K562 (cell line): ENCODE measurements at regions not wholly inside any gene's neighbourhood (a gene's known extent, or its start where the extent isn't known, plus 50 kb on each side); places are given as distances from the start of the nearest gene placed in this dataset.

Source experiments
- ATAC-seq: fragments of 200-7000 bp; cut with Tn5 transposase; 3 replicates; pipeline ENCODE4 v1.9.1; 2020; ENCODE audit warnings: moderate library complexity
- BruUV-seq: library from RNA; stranded (reverse); fragments of 400-500 nt; replicated peaks from 2 replicates; lab custom pipeline; 2021; lab: Mats Ljungman, UMichigan
- CTCF ChIA-PET: fragments of 300-600 bp; formaldehyde crosslinking; extraction: SDS; loops from one replicate; lab custom pipeline; 2021; ENCODE audit warnings: low intra/inter-chr PET ratio; lab: Yijun Ruan, JAX
- POLR2A ChIA-PET: fragments of 300-600, 350-650 bp; sonication (Branson Sonifier 250); formaldehyde crosslinking; extraction: SDS; loops from one replicate; lab custom pipeline; 2021; ENCODE audit warnings: antibody characterized with exemption, inconsistent platforms; lab: Yijun Ruan, JAX
- DNase-seq, 4 experiments: peaks; one replicate each; pipeline versions ENCODE4 v3.0.0 to v3.0.0-alpha.2; 2011 to 2018; ENCODE audit warnings: low spot score in 3 of 4, mixed read lengths in 3 of 4; ENCODE audit errors: extremely low read depth in 1 of 4
- FAIRE-seq: peaks from 2 replicates; lab custom pipeline; 2011; peaks lifted over from hg19 to GRCh38; lab: Jason Lieb, UNC
- H2AFZ ChIP-seq: 2 replicates; pipeline ENCODE4 v1.6.0; 2011; ENCODE audit warnings: low read depth, low read length, control low read depth, inconsistent platforms
- H3K27ac ChIP-seq: fragments of 200-600 bp; 3 replicates; pipeline ENCODE4 v1.8.0; 2011; ENCODE audit warnings: low read depth, mild to moderate bottlenecking, control low read depth, inconsistent platforms, low read length, moderate library complexity, mixed read lengths; ENCODE audit errors: extremely low read depth
- H3K27me3 ChIP-seq, 2 experiments: fragments of 300-600 bp in 1 of 2; 2 replicates in 1 of 2; 3 replicates in 1 of 2; pipeline versions ENCODE4 v1.6.0 to v1.8.0; 2011; ENCODE audit warnings: inconsistent platforms in 2 of 2, low read length in 2 of 2, mild to moderate bottlenecking in 1 of 2, mixed read lengths in 1 of 2, moderate library complexity in 1 of 2; ENCODE audit not compliant: control insufficient read depth in 2 of 2, insufficient read depth in 2 of 2
- H3K36me3 ChIP-seq: fragments of 300-600 bp; 3 replicates; pipeline ENCODE4 v1.8.0; 2011; ENCODE audit warnings: mild to moderate bottlenecking, low read length, inconsistent platforms; ENCODE audit not compliant: control insufficient read depth, insufficient read depth
- H3K4me1 ChIP-seq, 2 experiments: fragments of 200-600 bp in 1 of 2; replicated peaks in 1 of 2; 2 replicates in 1 of 2; 3 replicates in 1 of 2; pipeline versions ENCODE4 v1.5.1 to v1.8.0; 2011; ENCODE audit warnings: inconsistent platforms in 2 of 2, low read length in 2 of 2, mild to moderate bottlenecking in 1 of 2, mixed read lengths in 1 of 2, moderate library complexity in 1 of 2; ENCODE audit not compliant: control insufficient read depth in 2 of 2, insufficient read depth in 2 of 2
- H3K4me2 ChIP-seq: 2 replicates; pipeline ENCODE4 v1.6.1; 2011; ENCODE audit warnings: low read length, control low read depth, inconsistent platforms, mixed read lengths; ENCODE audit not compliant: insufficient read depth
- H3K4me3 ChIP-seq: fragments of 200-600 bp; sonication (generic), shearing (Covaris generic); 2 replicates; pipeline ENCODE4 v1.5.1; 2016; ENCODE audit warnings: control low read depth, inconsistent platforms
- H3K79me2 ChIP-seq: fragments of 200-600 bp; 3 replicates; pipeline ENCODE4 v1.8.0; 2011; ENCODE audit warnings: low read length, inconsistent platforms; ENCODE audit not compliant: control insufficient read depth, insufficient read depth
- H3K9ac ChIP-seq, 2 experiments: 2 replicates each; pipeline versions ENCODE4 v1.6.0 to v1.6.1; 2011; ENCODE audit warnings: low read depth in 2 of 2, low read length in 2 of 2, control low read depth in 1 of 2, inconsistent platforms in 1 of 2, mild to moderate bottlenecking in 1 of 2, mixed read lengths in 1 of 2; ENCODE audit not compliant: insufficient read depth in 1 of 2
- H3K9me1 ChIP-seq: one replicate; pipeline ENCODE4 v1.6.0; 2011; ENCODE audit warnings: inconsistent platforms, mild to moderate bottlenecking, low read length, moderate library complexity; ENCODE audit not compliant: control insufficient read depth, insufficient read depth
- H3K9me3 ChIP-seq: replicated peaks from 2 replicates; pipeline ENCODE4 v1.5.1; 2011; ENCODE audit warnings: low read depth, low read length, inconsistent platforms; ENCODE audit not compliant: control insufficient read depth, insufficient read depth
- H4K20me1 ChIP-seq: replicated peaks from 2 replicates; pipeline ENCODE4 v1.6.1; 2011; ENCODE audit warnings: low read length, inconsistent platforms, mixed read lengths; ENCODE audit not compliant: control insufficient read depth, insufficient read depth
- CTBP1 ChIP-seq: fragments of 450-650 bp; IDR thresholded peaks from 2 replicates; pipeline ENCODE4 v1.6.1; 2016; ENCODE audit warnings: borderline replicate concordance
- E2F1 ChIP-seq: sonication (generic); formaldehyde crosslinking; IDR thresholded peaks from 2 replicates; pipeline ENCODE4 v1.8.1; 2023; ENCODE audit warnings: mild to moderate bottlenecking, missing genetic modification reagents, moderate library complexity
- ETS2 ChIP-seq: IDR thresholded peaks from 2 replicates; pipeline ENCODE4 v1.6.1; 2016; ENCODE audit warnings: borderline replicate concordance, missing genetic modification characterization, mild to moderate bottlenecking, moderate library complexity, missing compliant biosample characterization; ENCODE audit not compliant: poor library complexity, severe bottlenecking
- GTF2A2 ChIP-seq: IDR thresholded peaks from 2 replicates; pipeline ENCODE4 v1.6.1; 2016; ENCODE audit warnings: mild to moderate bottlenecking, missing genetic modification characterization, missing compliant biosample characterization
- MAFF ChIP-seq: IDR thresholded peaks from 2 replicates; pipeline ENCODE4 v1.6.1; 2012; ENCODE audit warnings: low read length, improper control_type of control experiment
- MAFG ChIP-seq: fragments of 450-650 bp; conservative IDR thresholded peaks from 2 replicates; pipeline ENCODE4 v1.6.1; 2016; ENCODE audit warnings: missing genetic modification characterization, missing compliant biosample characterization
- MXI1 ChIP-seq: IDR thresholded peaks from 2 replicates; pipeline ENCODE4 v1.6.1; 2011; ENCODE audit warnings: low read depth, mild to moderate bottlenecking, improper control_type of control experiment, low read length
- SMARCC2 ChIP-seq: fragments of 450-650 bp; IDR thresholded peaks from 2 replicates; pipeline ENCODE4 v1.6.1; 2017; ENCODE audit warnings: antibody characterized with exemption, moderate library complexity, mild to moderate bottlenecking, low read depth
- ZBTB5 ChIP-seq: fragments of 450-650 bp; IDR thresholded peaks from 2 replicates; pipeline ENCODE4 v1.6.1; 2017; ENCODE audit warnings: antibody characterized with exemption
- ZNF407 ChIP-seq: fragments of 450-650 bp; IDR thresholded peaks from 2 replicates; pipeline ENCODE4 v1.6.1; 2016; ENCODE audit warnings: low read depth
- ZNF561 ChIP-seq: fragments of 450-650 bp; formaldehyde crosslinking; conservative IDR thresholded peaks from 2 replicates; pipeline ENCODE4 v1.4.0; 2020; ENCODE audit warnings: mild to moderate bottlenecking, moderate library complexity
- WGBS: fragments of 100-300 bp; shearing (Covaris generic); methylation state at CpG from one replicate; pipeline ENCODE4 v1.1.6; 2016; ENCODE audit warnings: low coverage, mixed read lengths; ENCODE audit not compliant: insufficient coverage; ENCODE audit errors: missing lambda C conversion rate; 5-methylcytosine and 5-hydroxymethylcytosine counted together
- in situ Hi-C: fragments of 300-500 bp; cut with MboI; formaldehyde crosslinking; loops from 4 replicates; pipeline ENCODE4 v1.15.0; 2018; ENCODE audit warnings: inconsistent platforms, mixed read lengths
- intact Hi-C: fragments of 100-400 bp; cut with micrococcal nuclease; formaldehyde crosslinking; loops from 2 replicates; pipeline ENCODE4 v1.14.2; 2022

- 12% methylated on average over 4 of the region's 4 CpGs for WGBS
- Histone ChIP-seq H3K9me3 (no peaks in the 10 kb centered on the region; the same call in 1 of the 2 replicates), H3K4me1 (no peaks in the 10 kb centered on the region), H3K27me3 (no peaks in the 10 kb centered on the region), H3K9me1 (no peaks in the 10 kb centered on the region), H3K36me3 (no peaks in the 10 kb centered on the region), H4K20me1 (no peaks in the 10 kb centered on the region), H3K27ac (no peak overlapping the region), H2AFZ (no peak overlapping the region), H3K4me2 (no peak overlapping the region), H3K9ac (no peak overlapping the region), H3K79me2 (no peaks in the 10 kb centered on the region), H3K4me3 (no peak overlapping the region)
- no TSS peak for BruUV-seq
- in situ Hi-C loops, result no loop called here
- DNase-seq (no peak), FAIRE-seq (no peak), ATAC-seq (no peak)
- CTCF ChIA-PET, result no interaction called here
- POLR2A ChIA-PET, result no interaction called here
- intact Hi-C loops, result no loop called here
- TF ChIP-seq MAFF (no peak), ZNF407 (no peak), ETS2 (tag) (no peak), CTBP1 (no peak), SMARCC2 (no peak), ZNF561 (CRISPR knock-in tag) (no peak), ZBTB5 (no peak), MAFG (tag) (no peak), GTF2A2 (tag) (no peak), E2F1 (no peak), MXI1 (no peak)
These were observed 90.0 kb upstream of the SEMA3C start for GRCh38 chr7:81008901-81009300.
